Rectal smooth muscle tissue (tissue), 1 donor: ENCODE measurements at regions not wholly inside any gene's neighbourhood (a gene's known extent, or its start where the extent isn't known, plus 50 kb on each side); places are given as distances from the start of the nearest gene placed in this dataset.
A peak's percentile ranks its signal among the peaks of the same experiment; 100 is the strongest.

Experiments
- H3K27ac ChIP-seq: one replicate; pipeline ENCODE4 v1.7.0; 2013; ENCODE audit warnings: low read depth, low read length, inconsistent platforms
- H3K27me3 ChIP-seq: one replicate; pipeline ENCODE4 v1.7.0; 2013; ENCODE audit warnings: low read length; ENCODE audit not compliant: control insufficient read depth, insufficient read depth
- H3K36me3 ChIP-seq: one replicate; pipeline ENCODE4 v1.7.0; 2013; ENCODE audit warnings: low read length; ENCODE audit not compliant: control insufficient read depth, insufficient read depth
- H3K4me1 ChIP-seq: one replicate; pipeline ENCODE4 v1.7.0; 2013; ENCODE audit warnings: low read length; ENCODE audit not compliant: control insufficient read depth, insufficient read depth
- H3K4me3 ChIP-seq: one replicate; pipeline ENCODE4 v1.7.0; 2013; ENCODE audit warnings: low read length
- H3K9ac ChIP-seq: one replicate; pipeline ENCODE4 v1.7.0; 2013; ENCODE audit warnings: low read length

GRCh38 chr2:160890667-160891352, 269.4 kb upstream of the TANK start:
- Histone ChIP-seq H3K9ac (no peak overlapping the region), H3K4me1 (no peaks in the 10 kb centered on the region), H3K27me3 (no peaks in the 10 kb centered on the region), H3K36me3 (no peaks in the 10 kb centered on the region), H3K27ac (peak overlapping the region; percentile 8), H3K4me3 (no peak overlapping the region)

GRCh38 chr2:160891353-160891740, 268.9 kb upstream of the TANK start:
- Histone ChIP-seq H3K4me1 (no peaks in the 10 kb centered on the region), H3K9ac (no peak overlapping the region), H3K36me3 (no peaks in the 10 kb centered on the region), H3K27me3 (no peaks in the 10 kb centered on the region), H3K27ac (peak overlapping the region; percentile 8), H3K4me3 (no peak overlapping the region)

- no peaks in the 10 kb centered on the region for H3K27me3 ChIP-seq
- H3K4me3 ChIP-seq: no peak overlapping the region
- no peak overlapping the region for H3K27ac ChIP-seq
- no peak overlapping the region for H3K9ac ChIP-seq
- H3K36me3 ChIP-seq: no peaks in the 10 kb centered on the region
- no peaks in the 10 kb centered on the region for H3K4me1 ChIP-seq
Measured at GRCh38 chr2:160892204-160892603, 268.0 kb upstream of the TANK start.

- no peak overlapping the region for H3K27ac ChIP-seq
- H3K36me3 ChIP-seq: no peaks in the 10 kb centered on the region
- H3K9ac ChIP-seq: no peak overlapping the region
- H3K27me3 ChIP-seq: no peaks in the 10 kb centered on the region
- H3K4me3 ChIP-seq: no peak overlapping the region
- H3K4me1 ChIP-seq: no peaks in the 10 kb centered on the region
Measured at GRCh38 chr2:160893581-160893980, 266.6 kb upstream of the TANK start.

- Histone ChIP-seq H3K4me3 (no peak overlapping the region), H3K36me3 (no peaks in the 10 kb centered on the region), H3K4me1 (peaks cover 4% of the 10 kb centered on the region)
Measured at GRCh38 chr2:160898581-160899307, 261.5 kb upstream of the TANK start.

GRCh38 chr2:160901613-160902012, 258.6 kb upstream of the TANK start:
- no peak overlapping the region for H3K4me3 ChIP-seq
- no peaks in the 10 kb centered on the region for H3K27me3 ChIP-seq
- H3K4me1 ChIP-seq: peaks cover 4% of the 10 kb centered on the region
- no peaks in the 10 kb centered on the region for H3K36me3 ChIP-seq
- no peak overlapping the region for H3K27ac ChIP-seq
- no peak overlapping the region for H3K9ac ChIP-seq

More at GRCh38 chr2:160898581-160899307, 261.5 kb upstream of the TANK start:
- Histone ChIP-seq H3K27ac (no peak overlapping the region), H3K27me3 (no peaks in the 10 kb centered on the region), H3K9ac (no peak overlapping the region)

GRCh38 chr2:160905862-160906261, 254.4 kb upstream of the TANK start:
- Histone ChIP-seq H3K4me1 (peaks cover 18% of the 10 kb centered on the region), H3K36me3 (no peaks in the 10 kb centered on the region)

GRCh38 chr2:160906878-160907277, 253.3 kb upstream of the TANK start:
- Histone ChIP-seq H3K4me1 (peaks cover 25% of the 10 kb centered on the region), H3K9ac (no peak overlapping the region), H3K4me3 (no peak overlapping the region), H3K27me3 (no peaks in the 10 kb centered on the region), H3K36me3 (no peaks in the 10 kb centered on the region), H3K27ac (no peak overlapping the region)

More at GRCh38 chr2:160905862-160906261, 254.4 kb upstream of the TANK start:
- Histone ChIP-seq H3K9ac (no peak overlapping the region), H3K27me3 (no peaks in the 10 kb centered on the region), H3K27ac (no peak overlapping the region), H3K4me3 (no peak overlapping the region)

- peaks cover 23% of the 10 kb centered on the region for H3K4me1 ChIP-seq
- no peak overlapping the region for H3K4me3 ChIP-seq
- H3K27me3 ChIP-seq: no peaks in the 10 kb centered on the region
- no peak overlapping the region for H3K27ac ChIP-seq
- no peaks in the 10 kb centered on the region for H3K36me3 ChIP-seq
- H3K9ac ChIP-seq: no peak overlapping the region
Measured at GRCh38 chr2:160907738-160908137, 252.5 kb upstream of the TANK start.

- no peaks in the 10 kb centered on the region for H3K36me3 ChIP-seq
- no peak overlapping the region for H3K4me3 ChIP-seq
- peaks cover 23% of the 10 kb centered on the region for H3K4me1 ChIP-seq
- H3K27me3 ChIP-seq: no peaks in the 10 kb centered on the region
- H3K27ac ChIP-seq: no peak overlapping the region
- H3K9ac ChIP-seq: no peak overlapping the region
Measured at GRCh38 chr2:160908157-160908556, 252.1 kb upstream of the TANK start.

GRCh38 chr2:160909781-160910242, 250.4 kb upstream of the TANK start:
- Histone ChIP-seq H3K27me3 (no peaks in the 10 kb centered on the region), H3K4me3 (no peak overlapping the region), H3K9ac (no peak overlapping the region), H3K27ac (peak overlapping the region; percentile 72), H3K4me1 (peaks cover 23% of the 10 kb centered on the region), H3K36me3 (no peaks in the 10 kb centered on the region)

- H3K4me3 ChIP-seq: no peak overlapping the region
- H3K36me3 ChIP-seq: no peaks in the 10 kb centered on the region
- no peak overlapping the region for H3K9ac ChIP-seq
- H3K27me3 ChIP-seq: no peaks in the 10 kb centered on the region
- peak overlapping the region; percentile 72 for H3K27ac ChIP-seq
- peaks cover 23% of the 10 kb centered on the region for H3K4me1 ChIP-seq
Measured at GRCh38 chr2:160910681-160911080, 249.5 kb upstream of the TANK start.

- Histone ChIP-seq H3K9ac (no peak overlapping the region), H3K27me3 (no peaks in the 10 kb centered on the region), H3K4me3 (no peak overlapping the region), H3K27ac (no peak overlapping the region), H3K36me3 (no peaks in the 10 kb centered on the region), H3K4me1 (peaks cover 23% of the 10 kb centered on the region)
Measured at GRCh38 chr2:160911258-160911657, 249.0 kb upstream of the TANK start.
